ENCODE measurements at regions not wholly inside any gene's neighbourhood (a gene's known extent, or its start where the extent isn't known, plus 50 kb on each side); places are given as distances from the start of the nearest gene placed in this dataset.

- H3K4me3 ChIP-seq (ENCODE audit: low read depth, poor library complexity, severe bottlenecking), result no peak overlapping the region
- intact Hi-C loops (cut with DNase I; ENCODE audit: low total_unique reads), result no loop called here
- 91 to 93% methylated on average over 19 of the region's 19 CpGs for WGBS, 2 donors
- TF ChIP-seq POLR2A (IDR thresholded peaks at IDR 0.05), result no peak
- no peak for TF ChIP-seq CTCF (IDR thresholded peaks at IDR 0.05)
- DNase-seq (ENCODE audit: low spot score in 2 of 2), result peak in 1 of 2 donors; percentile 73
These were observed 118.7 kb upstream of the GDF10 start for GRCh38 chr10:47181052-47181849.

GRCh38 chr10:47182934-47183703, 116.9 kb upstream of the GDF10 start:
- no peak overlapping the region for H3K4me3 ChIP-seq (ENCODE audit: low read depth, poor library complexity, severe bottlenecking)
- WGBS, 2 donors, result 54 to 67% methylated on average over 10 to 11 of the region's 11 CpGs
- intact Hi-C loops (cut with DNase I; ENCODE audit: low total_unique reads), result no loop called here
- peak in 1 of 2 donors; percentile 75 for DNase-seq (ENCODE audit: low spot score in 2 of 2)
- TF ChIP-seq POLR2A (IDR thresholded peaks at IDR 0.05) (no peak), CTCF (IDR thresholded peaks at IDR 0.05) (no peak)

- intact Hi-C loops (cut with DNase I; ENCODE audit: low total_unique reads), result no loop called here
- WGBS, 2 donors, result 37 to 63% methylated on average over 4 of the region's 4 CpGs
- TF ChIP-seq POLR2A (IDR thresholded peaks at IDR 0.05) (no peak), CTCF (IDR thresholded peaks at IDR 0.05) (no peak)
- peak in 1 of 2 donors; percentile 82 for DNase-seq (ENCODE audit: low spot score in 2 of 2)
- H3K4me3 ChIP-seq (ENCODE audit: low read depth, poor library complexity, severe bottlenecking), result no peak overlapping the region
These were observed 116.3 kb upstream of the GDF10 start for GRCh38 chr10:47183704-47184041.

- WGBS, 2 donors, result 52 to 57% methylated on average over 1 to 3 of the region's 3 CpGs
- TF ChIP-seq POLR2A (IDR thresholded peaks at IDR 0.05) (no peak), CTCF (IDR thresholded peaks at IDR 0.05) (no peak)
- H3K4me3 ChIP-seq (ENCODE audit: low read depth, poor library complexity, severe bottlenecking), result no peak overlapping the region
- intact Hi-C loops (cut with DNase I; ENCODE audit: low total_unique reads), result no loop called here
- DNase-seq (ENCODE audit: low spot score in 2 of 2), result no peak
These were observed 115.7 kb upstream of the GDF10 start for GRCh38 chr10:47184273-47184672.

- 78 to 90% methylated on average over 6 to 7 of the region's 11 CpGs for WGBS, 2 donors
- no peak for DNase-seq (ENCODE audit: low spot score in 2 of 2)
- H3K4me3 ChIP-seq (ENCODE audit: low read depth, poor library complexity, severe bottlenecking), result no peak overlapping the region
- no peak for TF ChIP-seq CTCF (IDR thresholded peaks at IDR 0.05)
- no peak for TF ChIP-seq POLR2A (IDR thresholded peaks at IDR 0.05)
- intact Hi-C loops (cut with DNase I; ENCODE audit: low total_unique reads), result no loop called here
These were observed 115.2 kb upstream of the GDF10 start for GRCh38 chr10:47184724-47185330.

Data from lower leg skin (tissue), 4 donors.